DND-41 (cell line): ENCODE measurements at regions not wholly inside any gene's neighbourhood (a gene's known extent, or its start where the extent isn't known, plus 50 kb on each side); places are given as distances from the start of the nearest gene placed in this dataset.

ENCODE experiments used
- ATAC-seq: fragments of 200-7000 bp; cut with Tn5 transposase; 3 replicates; pipeline ENCODE4 v1.9.1; 2021; ENCODE audit warnings: low read depth; ENCODE audit not compliant: insufficient read depth
- DNase-seq: peaks from one replicate; pipeline ENCODE4 v3.0.0-alpha.2; 2020
- H2AFZ ChIP-seq: 2 replicates; pipeline ENCODE4 v1.6.0; 2012; ENCODE audit warnings: low read depth, low read length
- H3K27ac ChIP-seq: 2 replicates; pipeline ENCODE4 v1.5.1; 2012; ENCODE audit warnings: low read length, inconsistent platforms
- H3K27me3 ChIP-seq: fragments of 200-600 bp; sonication (generic); 2 replicates; pipeline ENCODE4 v1.6.0; 2012; ENCODE audit warnings: low read length, mild to moderate bottlenecking, inconsistent platforms; ENCODE audit not compliant: insufficient read depth, poor library complexity
- H3K36me3 ChIP-seq: 2 replicates; pipeline ENCODE4 v1.5.1; 2012; ENCODE audit warnings: low read length, inconsistent platforms; ENCODE audit not compliant: insufficient read depth
- H3K4me1 ChIP-seq: 2 replicates; pipeline ENCODE4 v1.5.1; 2012; ENCODE audit warnings: mild to moderate bottlenecking, low read length; ENCODE audit not compliant: insufficient read depth
- H3K4me2 ChIP-seq: 2 replicates; pipeline ENCODE4 v1.6.0; 2012; ENCODE audit warnings: mild to moderate bottlenecking, moderate library complexity, low read length, inconsistent platforms; ENCODE audit not compliant: insufficient read depth
- H3K4me3 ChIP-seq, 2 experiments: fragments of 200-600 bp in 1 of 2; shearing (Covaris generic) in 1 of 2; 2 replicates each; pipeline ENCODE4 v1.5.1; 2012 to 2016; ENCODE audit warnings: inconsistent platforms in 2 of 2, low read length in 2 of 2, mild to moderate bottlenecking in 2 of 2, low read depth in 1 of 2, moderate library complexity in 1 of 2
- H3K79me2 ChIP-seq: 2 replicates; pipeline ENCODE4 v1.6.0; 2012; ENCODE audit warnings: low read length, inconsistent platforms; ENCODE audit not compliant: insufficient read depth
- H3K9ac ChIP-seq: 2 replicates; pipeline ENCODE4 v1.6.0; 2012; ENCODE audit warnings: low read depth, mild to moderate bottlenecking, inconsistent platforms, low read length, moderate library complexity
- H3K9me3 ChIP-seq: 2 replicates; pipeline ENCODE4 v1.5.1; 2012; ENCODE audit warnings: low read length, moderate library complexity, mild to moderate bottlenecking, inconsistent platforms; ENCODE audit not compliant: insufficient read depth, severe bottlenecking
- H4K20me1 ChIP-seq: 2 replicates; pipeline ENCODE4 v1.6.0; 2012; ENCODE audit warnings: low read length; ENCODE audit not compliant: insufficient read depth
- CTCF ChIP-seq: IDR thresholded peaks from 2 replicates; pipeline ENCODE4 v1.5.1; 2012; ENCODE audit warnings: borderline replicate concordance, low read length, moderate library complexity, mild to moderate bottlenecking; ENCODE audit not compliant: poor library complexity, severe bottlenecking; ENCODE audit errors: extremely low read depth
- EZH2 ChIP-seq: IDR thresholded peaks from 3 replicates; pipeline ENCODE4 v1.6.1; 2012; ENCODE audit warnings: borderline replicate concordance, low read depth, mild to moderate bottlenecking, moderate library complexity, low read length, inconsistent platforms; ENCODE audit not compliant: severe bottlenecking

DNA sequence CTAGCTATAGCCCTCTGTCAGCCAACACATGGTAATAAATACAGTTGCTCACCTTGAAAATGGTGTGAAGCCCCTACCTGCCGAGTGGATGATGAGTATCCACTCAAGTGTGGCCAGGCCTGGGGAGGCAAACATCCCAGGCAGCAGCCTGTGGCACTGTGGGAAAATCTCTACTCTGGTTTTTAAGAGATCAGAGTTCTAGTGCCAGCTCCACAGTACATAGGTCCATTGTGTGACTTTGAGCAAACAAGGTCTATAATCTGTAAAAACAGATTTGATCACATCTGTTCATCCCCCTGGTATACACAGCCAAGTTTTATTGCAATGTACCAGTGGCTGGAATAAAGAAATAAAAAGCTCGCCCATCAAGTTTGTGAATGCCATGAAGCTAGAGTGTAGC is 82.7 kb upstream of the ARMC2 start:
- H4K20me1 ChIP-seq: no peaks in the 10 kb centered on the region
- ATAC-seq: no peak
- DNase-seq: no peak
- no peaks in the 10 kb centered on the region for H3K79me2 ChIP-seq
- H3K9me3 ChIP-seq: no peaks in the 10 kb centered on the region
- TF ChIP-seq EZH2 (no peak), CTCF (no peak)
- H3K4me2 ChIP-seq: no peak overlapping the region
- no peak overlapping the region for H3K27ac ChIP-seq
- no peaks in the 10 kb centered on the region for H3K4me1 ChIP-seq
- H3K9ac ChIP-seq: no peak overlapping the region
- no peak overlapping the region for H2AFZ ChIP-seq
- H3K36me3 ChIP-seq: no peaks in the 10 kb centered on the region
- H3K27me3 ChIP-seq: no peaks in the 10 kb centered on the region
- no peak overlapping the region for H3K4me3 ChIP-seq

GRCh38 chr6:108766419-108766818 is 81.8 kb upstream of the ARMC2 start:
- no peak for ATAC-seq

GRCh38 chr6:108766886-108767285 is 81.3 kb upstream of the ARMC2 start:
- TF ChIP-seq EZH2: no peak
- TF ChIP-seq CTCF: no peak
- no peaks in the 10 kb centered on the region for H3K27me3 ChIP-seq
- no peaks in the 10 kb centered on the region for H3K4me1 ChIP-seq
- no peak overlapping the region for H3K27ac ChIP-seq
- no peak for ATAC-seq
- no peak overlapping the region for H2AFZ ChIP-seq
- H3K4me2 ChIP-seq: no peak overlapping the region
- H3K9ac ChIP-seq: no peak overlapping the region
- H3K36me3 ChIP-seq: no peaks in the 10 kb centered on the region
- H3K79me2 ChIP-seq: no peaks in the 10 kb centered on the region
- H3K4me3 ChIP-seq: no peak overlapping the region
- DNase-seq: no peak
- H3K9me3 ChIP-seq: no peaks in the 10 kb centered on the region
- no peaks in the 10 kb centered on the region for H4K20me1 ChIP-seq

More at GRCh38 chr6:108766419-108766818, 81.8 kb upstream of the ARMC2 start:
- H4K20me1 ChIP-seq: no peaks in the 10 kb centered on the region
- H3K4me3 ChIP-seq: no peak overlapping the region
- H2AFZ ChIP-seq: no peak overlapping the region
- no peaks in the 10 kb centered on the region for H3K4me1 ChIP-seq
- no peak for TF ChIP-seq EZH2
- TF ChIP-seq CTCF: no peak
- H3K79me2 ChIP-seq: no peaks in the 10 kb centered on the region
- no peak overlapping the region for H3K4me2 ChIP-seq
- no peak overlapping the region for H3K9ac ChIP-seq
- no peak for DNase-seq
- no peaks in the 10 kb centered on the region for H3K27me3 ChIP-seq
- H3K36me3 ChIP-seq: no peaks in the 10 kb centered on the region
- H3K9me3 ChIP-seq: no peaks in the 10 kb centered on the region
- H3K27ac ChIP-seq: no peak overlapping the region
